ENCODE measurements at regions not wholly inside any gene's neighbourhood (a gene's known extent, or its start where the extent isn't known, plus 50 kb on each side); places are given as distances from the start of the nearest gene placed in this dataset.
"Not testable (repeated sequence)": the region's sequence is repeated elsewhere in the genome, so short reads cannot be mapped to it uniquely, and the experiment has no call there.

- H3K4me1 ChIP-seq (ENCODE audit: control insufficient read depth, low read length) = no peaks in the 10 kb centered on the region
- no peaks in the 10 kb centered on the region for H4K20me1 ChIP-seq (ENCODE audit: control insufficient read depth, insufficient read depth, low read depth, low read length)
- H3K27me3 ChIP-seq (ENCODE audit: control insufficient read depth, low read length) = peaks cover 3% of the 10 kb centered on the region; the same call in 1 of the 2 replicates
- TF ChIP-seq CTCF (IDR thresholded peaks at IDR 0.05; ENCODE audit: low read depth, low read length, poor library complexity, severe bottlenecking) (no peak), EZH2phosphoT487 (IDR thresholded peaks at IDR 0.05; ENCODE audit: borderline replicate concordance, low read length) (no peak)
- H3F3A ChIP-seq (ENCODE audit: control insufficient read depth, insufficient read depth) = no peaks in the 10 kb centered on the region
- no peaks in the 10 kb centered on the region for H3K9me3 ChIP-seq (ENCODE audit: control insufficient read depth, insufficient read depth, low read length)
- H3K4me2 ChIP-seq (ENCODE audit: low read length) = no peak overlapping the region
- H3K4me3 ChIP-seq (ENCODE audit: low read length) = no peak overlapping the region
- H3K27ac ChIP-seq (ENCODE audit: low read depth, low read length) = no peak overlapping the region
- no peaks in the 10 kb centered on the region for H3K36me3 ChIP-seq (ENCODE audit: control insufficient read depth, low read length)
- H3K79me2 ChIP-seq (ENCODE audit: control insufficient read depth, low read length) = no peaks in the 10 kb centered on the region
- H3K9me2 ChIP-seq (replicated peaks; ENCODE audit: control insufficient read depth, low read length) = no peaks in the 10 kb centered on the region
These were observed 60.1 kb upstream of the GNAQ start for GRCh38 chr9:78091731-78092130.

- Histone ChIP-seq H3K79me2 (ENCODE audit: control insufficient read depth, low read length) (no peaks in the 10 kb centered on the region), H3K4me3 (ENCODE audit: low read length) (no peak overlapping the region), H3K36me3 (ENCODE audit: control insufficient read depth, low read length) (no peaks in the 10 kb centered on the region), H3K27me3 (ENCODE audit: control insufficient read depth, low read length) (no peaks in the 10 kb centered on the region), H3K9me2 (replicated peaks; ENCODE audit: control insufficient read depth, low read length) (no peaks in the 10 kb centered on the region), H3F3A (ENCODE audit: control insufficient read depth, insufficient read depth) (no peaks in the 10 kb centered on the region), H3K4me1 (ENCODE audit: control insufficient read depth, low read length) (no peaks in the 10 kb centered on the region), H3K27ac (ENCODE audit: low read depth, low read length) (no peak overlapping the region), H3K4me2 (ENCODE audit: low read length) (no peak overlapping the region), H3K9me3 (ENCODE audit: control insufficient read depth, insufficient read depth, low read length) (no peaks in the 10 kb centered on the region), H4K20me1 (ENCODE audit: control insufficient read depth, insufficient read depth, low read depth, low read length) (no peaks in the 10 kb centered on the region)
- no peak for TF ChIP-seq EZH2phosphoT487 (IDR thresholded peaks at IDR 0.05; ENCODE audit: borderline replicate concordance, low read length)
- no peak for TF ChIP-seq CTCF (IDR thresholded peaks at IDR 0.05; ENCODE audit: low read depth, low read length, poor library complexity, severe bottlenecking)
These were observed 57.5 kb upstream of the GNAQ start for GRCh38 chr9:78089111-78089510.

GRCh38 chr9:78088190-78088589 is 56.6 kb upstream of the GNAQ start:
- H3K9me2 ChIP-seq (replicated peaks; ENCODE audit: control insufficient read depth, low read length); H3K27me3 ChIP-seq (ENCODE audit: control insufficient read depth, low read length); H3K27ac ChIP-seq (ENCODE audit: low read depth, low read length); H4K20me1 ChIP-seq (ENCODE audit: control insufficient read depth, insufficient read depth, low read depth, low read length); H3K36me3 ChIP-seq (ENCODE audit: control insufficient read depth, low read length); H3K4me2 ChIP-seq (ENCODE audit: low read length); H3K79me2 ChIP-seq (ENCODE audit: control insufficient read depth, low read length); H3K9me3 ChIP-seq (ENCODE audit: control insufficient read depth, insufficient read depth, low read length); H3K4me1 ChIP-seq (ENCODE audit: control insufficient read depth, low read length); H3F3A ChIP-seq (ENCODE audit: control insufficient read depth, insufficient read depth); H3K4me3 ChIP-seq (ENCODE audit: low read length): not testable (repeated sequence)

All from DOHH2 (cell line).